NCI-H510A (cell line): ENCODE measurements at regions not wholly inside any gene's neighbourhood (a gene's known extent, or its start where the extent isn't known, plus 50 kb on each side); places are given as distances from the start of the nearest gene placed in this dataset.
"Not testable (repeated sequence)": the region's sequence is repeated elsewhere in the genome, so short reads cannot be mapped to it uniquely, and the experiment has no call there.

Experiments
- DNase-seq: peaks from one replicate; lab custom pipeline; 2025; lab: John Stamatoyannopoulos, UW

DNA sequence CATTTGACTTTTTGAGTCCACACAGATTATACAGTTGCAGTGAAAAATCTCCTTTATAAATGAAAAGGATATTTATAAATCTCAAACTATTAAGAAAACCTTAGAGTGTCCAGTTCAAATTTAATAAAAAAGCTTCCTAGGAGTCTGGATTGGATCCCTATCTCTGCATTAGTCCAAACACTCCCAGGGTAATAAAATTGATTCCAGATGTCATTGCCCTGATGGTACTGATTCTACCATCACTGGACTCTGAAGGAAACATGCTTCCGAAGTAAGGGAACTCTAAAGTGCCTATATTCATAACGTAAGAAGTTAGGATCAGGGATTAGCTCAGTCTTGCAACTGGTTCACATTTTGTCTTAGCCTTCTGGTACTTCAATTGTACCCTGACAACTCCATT, 1325.1 kb upstream of the MAP3K7 start:
- DNase-seq = no peak

DNA sequence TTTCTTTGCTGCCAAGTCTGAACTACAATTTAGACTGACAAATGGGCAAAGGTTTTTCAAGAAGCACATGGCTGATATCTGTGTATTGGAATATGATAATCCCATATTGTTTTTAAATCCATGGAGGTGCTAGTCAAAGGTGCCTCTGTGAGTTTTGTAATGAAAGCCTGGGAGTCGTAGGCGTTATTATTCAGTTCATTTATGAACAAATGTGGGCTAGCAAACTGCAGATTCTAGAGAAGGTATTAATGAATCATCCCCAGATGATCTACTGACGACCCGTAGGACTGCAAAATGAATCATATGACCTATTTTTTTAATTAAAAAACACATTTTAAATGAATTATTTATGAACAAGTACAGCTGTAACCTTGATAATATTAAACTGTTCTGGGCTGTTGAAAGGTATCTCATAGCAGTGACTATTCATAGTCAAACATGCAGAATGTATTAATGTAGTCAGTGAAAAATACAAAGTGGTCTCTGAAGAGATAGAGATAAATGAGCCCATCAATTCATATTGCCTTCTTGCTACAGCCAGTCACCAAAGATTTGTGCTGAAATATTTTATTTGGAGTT, 1317.8 kb upstream of the MAP3K7 start:
- DNase-seq = no peak

DNA sequence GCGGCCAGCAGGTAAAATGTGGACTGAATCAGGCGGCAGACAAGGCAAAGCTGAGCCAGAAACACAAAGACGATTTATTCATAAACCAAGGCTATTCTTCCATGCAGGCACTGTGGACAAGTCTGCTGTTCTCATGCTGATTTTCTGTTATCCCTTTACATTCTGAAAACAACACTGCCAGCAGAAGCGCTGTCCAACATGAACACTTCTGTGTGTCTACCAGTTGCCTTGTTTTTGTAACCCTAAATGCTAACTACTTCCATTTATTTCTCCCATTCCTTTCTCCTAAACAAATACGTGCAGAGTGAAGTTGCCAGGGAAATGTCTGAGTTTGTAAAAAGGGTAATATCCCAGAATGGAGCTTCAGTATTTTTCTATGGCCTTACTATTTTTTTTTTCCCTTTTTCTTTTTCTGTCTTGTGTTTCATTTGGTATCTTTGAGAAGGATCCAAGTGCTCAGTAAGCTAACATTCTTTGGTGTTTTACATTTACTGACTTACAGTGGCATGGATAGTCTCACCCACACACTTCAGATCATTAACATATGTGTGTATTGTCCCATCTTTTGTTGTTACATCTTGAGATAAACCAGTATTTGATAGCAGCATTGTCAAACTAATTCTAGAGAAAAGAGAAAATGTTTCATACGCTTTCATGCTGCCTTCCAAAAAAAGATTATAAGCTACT, 1308.9 kb upstream of the MAP3K7 start:
- no peak for DNase-seq

DNA sequence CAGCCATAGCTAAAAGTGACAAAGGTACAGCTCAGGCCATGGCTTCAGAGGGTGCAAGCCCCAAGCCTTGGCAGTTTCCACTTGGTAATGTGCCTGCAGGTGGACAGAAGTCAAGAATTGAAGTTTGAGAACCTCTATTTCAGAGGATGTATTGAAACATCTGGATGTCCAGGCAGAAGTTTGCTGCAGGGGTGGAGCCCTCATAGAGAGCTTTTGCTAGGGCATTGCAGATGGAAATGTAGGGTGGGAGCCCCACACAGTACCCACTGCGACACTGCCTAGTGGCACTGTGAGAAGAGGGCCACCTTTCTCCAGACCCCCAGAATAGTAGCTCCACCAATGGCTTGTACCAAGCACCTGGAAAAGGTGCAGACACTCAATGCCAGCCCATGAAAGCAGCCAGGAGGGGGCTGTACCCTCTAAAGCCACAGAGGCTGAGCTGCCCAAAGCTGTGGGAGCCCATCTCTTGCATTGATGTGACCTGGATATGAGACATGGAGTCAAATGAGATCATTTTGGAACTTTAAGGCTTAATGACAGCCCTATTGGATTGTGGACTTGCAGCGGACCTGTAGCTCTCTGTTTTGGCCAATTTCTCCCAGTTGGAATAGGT, 1299.4 kb upstream of the MAP3K7 start:
- no peak for DNase-seq

DNA sequence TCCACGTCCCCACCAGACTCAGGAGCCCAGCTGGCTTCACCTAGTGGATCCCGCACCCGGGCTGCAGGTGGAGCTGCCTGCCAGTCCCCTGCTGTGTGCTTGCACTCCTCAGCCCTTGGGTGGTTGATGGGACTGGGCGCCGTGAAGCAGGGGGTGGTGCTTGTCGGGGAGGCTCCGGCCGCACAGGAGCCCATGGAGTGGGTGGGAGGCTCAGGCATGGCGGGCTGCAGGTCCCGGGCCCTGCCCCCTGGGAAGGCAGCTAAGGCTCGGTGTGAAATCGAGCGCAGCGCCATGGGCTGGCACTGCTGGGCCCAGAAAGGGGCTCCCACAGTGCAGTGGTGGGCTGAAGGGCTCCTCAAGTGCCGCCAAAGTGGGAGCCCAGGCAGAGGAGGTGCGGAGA, 1294.9 kb upstream of the MAP3K7 start:
- DNase-seq = not testable (repeated sequence)

DNA sequence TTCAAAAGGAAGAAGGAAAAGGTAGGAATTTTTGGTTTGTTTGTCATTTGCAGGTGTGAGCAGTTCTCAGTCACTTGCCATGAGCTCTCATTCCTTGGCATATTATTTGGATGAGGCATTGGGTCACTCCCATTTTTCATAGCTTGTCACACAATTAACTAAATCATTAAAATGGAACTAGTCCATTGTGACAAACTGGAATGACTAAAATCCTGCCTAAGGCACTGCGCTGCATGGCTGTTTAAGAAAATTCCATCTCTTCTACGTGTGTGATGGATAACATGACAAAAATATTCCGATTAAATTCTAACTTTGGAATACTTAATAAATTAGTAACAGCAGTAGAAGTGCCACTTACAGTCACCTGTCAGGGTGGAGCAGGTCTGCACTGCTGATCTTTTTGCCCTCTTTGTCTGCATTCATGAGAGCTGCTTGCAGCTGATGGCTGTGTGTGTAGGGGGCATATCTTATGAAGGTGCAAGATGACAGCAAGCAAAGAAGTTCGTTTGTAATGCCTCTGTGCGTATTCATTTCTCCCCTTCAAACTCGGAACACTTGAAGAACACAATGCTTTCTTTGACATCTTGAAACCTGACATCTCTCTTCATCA, 1292.6 kb upstream of the MAP3K7 start:
- no peak for DNase-seq

DNA sequence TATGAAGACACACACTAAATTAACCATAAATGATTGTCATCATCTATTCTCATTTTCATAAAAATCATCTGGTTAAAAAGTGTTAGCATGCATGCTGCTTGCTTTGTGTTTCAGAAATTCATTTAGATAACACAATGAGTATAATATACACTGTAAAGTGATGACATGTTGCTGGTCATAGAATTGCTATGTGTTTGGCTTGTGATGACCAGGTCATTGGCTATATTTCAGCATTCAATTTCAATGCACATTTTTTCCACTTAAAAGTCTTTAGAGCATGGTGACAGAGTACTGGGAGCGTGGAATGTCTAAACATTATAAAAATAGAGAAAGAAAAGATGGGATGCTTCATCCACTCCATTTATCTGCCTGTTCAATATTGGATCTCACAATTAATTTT, 1291.1 kb upstream of the MAP3K7 start:
- no peak for DNase-seq

DNA sequence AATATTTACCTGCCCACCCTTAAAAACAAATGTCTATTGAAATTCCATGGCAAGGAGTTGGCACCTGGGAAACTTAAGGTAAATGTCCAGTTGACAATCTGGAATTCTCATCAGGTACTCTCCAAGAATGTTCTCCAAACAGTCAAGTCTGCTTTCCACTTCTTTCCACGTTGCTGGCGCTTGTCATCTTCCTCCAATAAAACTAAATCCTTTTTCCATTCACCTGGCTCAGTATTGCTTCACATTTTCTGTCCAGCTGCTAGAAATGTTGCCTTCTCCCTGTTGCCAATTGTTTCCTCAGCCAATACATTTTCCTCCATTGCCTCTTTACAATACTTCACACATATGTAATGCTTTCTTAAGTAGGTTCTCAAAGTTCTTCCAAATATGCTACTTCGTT, 1288.1 kb upstream of the MAP3K7 start:
- no peak for DNase-seq

DNA sequence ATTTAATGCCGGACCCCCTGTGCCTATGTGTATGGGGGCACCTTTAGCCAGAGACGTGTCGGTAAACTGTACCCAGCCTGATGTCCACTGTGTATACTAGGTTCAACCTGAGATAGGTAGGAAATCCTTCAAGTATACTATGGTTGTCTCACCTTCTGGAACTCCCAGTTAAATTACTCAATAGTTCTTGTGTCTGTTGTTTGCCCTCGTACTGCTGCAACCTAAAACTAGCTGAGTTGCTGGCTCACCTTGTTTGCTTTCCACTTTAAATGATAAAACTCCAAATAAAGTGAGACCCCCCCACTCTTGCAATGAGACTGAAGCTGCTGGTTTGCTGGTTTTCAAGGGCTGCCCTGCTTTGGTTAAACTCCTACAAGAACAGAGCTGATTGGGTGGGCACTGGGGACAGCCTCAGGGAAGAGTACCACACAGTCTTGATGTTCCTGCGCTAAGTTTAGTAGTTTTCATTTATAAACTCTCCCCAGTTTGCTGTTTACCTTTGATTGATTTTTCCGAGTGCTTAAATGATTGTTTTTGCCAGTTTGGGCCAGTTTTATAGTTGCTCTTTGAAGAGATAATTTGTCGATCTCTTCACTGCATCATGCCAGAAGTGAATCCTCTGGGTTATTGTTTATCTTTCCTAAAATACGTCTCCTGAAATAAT, 1281.8 kb upstream of the MAP3K7 start:
- no peak for DNase-seq

DNA sequence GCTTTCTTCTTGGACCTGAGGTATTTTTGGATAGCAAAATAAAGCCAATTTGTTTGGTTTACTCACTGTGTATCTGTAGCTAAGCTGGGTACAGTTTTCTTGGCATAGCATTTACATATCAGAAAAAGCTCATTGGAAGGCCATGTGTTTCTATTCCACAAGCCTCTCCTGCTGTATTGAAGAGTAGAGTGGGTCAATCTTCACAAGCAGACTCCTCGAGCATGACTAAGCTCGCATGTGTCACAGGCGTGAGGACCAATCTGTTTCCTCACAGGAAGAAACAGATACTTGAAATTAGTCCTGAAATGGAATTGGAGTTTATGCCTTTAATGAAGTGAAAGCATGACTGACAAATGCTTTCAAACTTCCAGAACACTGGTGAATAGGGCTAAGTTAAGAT, 1279.0 kb upstream of the MAP3K7 start:
- no peak for DNase-seq

DNA sequence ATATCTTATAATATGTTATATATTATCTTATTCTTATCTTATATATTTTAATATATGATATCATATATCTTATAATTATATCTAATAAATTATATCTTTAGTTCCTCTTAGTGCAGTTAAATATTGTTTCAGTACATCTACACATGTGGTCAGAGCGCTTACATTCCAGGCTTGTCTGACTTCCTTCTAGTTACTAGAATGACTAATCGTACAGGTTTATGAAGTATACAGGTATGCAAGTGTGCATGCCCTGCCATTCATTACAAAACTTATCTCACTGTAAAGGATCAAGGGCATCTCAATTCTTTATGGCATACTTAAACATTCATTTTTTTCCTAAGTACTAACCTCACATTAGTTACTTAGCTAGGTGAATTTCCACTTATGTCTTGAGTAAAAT, 1278.0 kb upstream of the MAP3K7 start:
- DNase-seq = no peak

DNA sequence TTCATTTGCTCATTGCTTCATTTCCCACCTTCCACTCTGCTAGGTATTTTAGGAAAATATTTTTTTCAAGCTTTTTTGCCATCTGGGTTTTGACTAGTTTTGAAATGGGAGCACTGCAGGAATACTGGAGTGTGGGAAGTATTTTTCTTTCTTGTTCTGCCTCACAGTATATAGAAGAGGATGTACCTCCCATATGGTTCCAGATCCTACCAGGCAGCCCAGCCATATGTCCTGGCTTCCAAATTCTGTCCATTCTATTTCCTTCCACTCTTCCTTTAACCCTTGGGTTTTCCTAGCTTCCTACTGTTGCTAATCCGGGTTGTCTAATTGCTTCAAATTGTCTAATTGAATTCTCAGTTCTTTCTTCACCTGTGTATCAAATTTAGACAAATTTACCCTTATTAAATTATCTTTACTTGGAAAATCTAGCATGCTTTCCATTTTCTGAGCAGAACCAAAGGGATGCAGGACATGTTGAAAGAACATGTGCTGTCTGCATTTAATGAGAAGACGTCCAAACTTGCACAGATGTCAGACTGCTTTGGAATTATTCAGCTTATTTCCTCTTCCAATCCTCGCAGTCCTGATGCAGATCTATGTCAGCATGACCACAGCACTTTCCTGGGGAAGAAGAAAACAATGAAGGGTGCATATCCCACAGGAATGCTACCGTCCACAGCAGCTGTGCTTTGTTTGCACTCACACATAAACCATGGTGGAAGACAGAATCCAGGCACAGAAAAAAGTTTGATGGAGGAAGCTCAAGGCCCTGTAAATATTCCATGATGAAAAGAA, 1273.9 kb upstream of the MAP3K7 start:
- no peak for DNase-seq

DNA sequence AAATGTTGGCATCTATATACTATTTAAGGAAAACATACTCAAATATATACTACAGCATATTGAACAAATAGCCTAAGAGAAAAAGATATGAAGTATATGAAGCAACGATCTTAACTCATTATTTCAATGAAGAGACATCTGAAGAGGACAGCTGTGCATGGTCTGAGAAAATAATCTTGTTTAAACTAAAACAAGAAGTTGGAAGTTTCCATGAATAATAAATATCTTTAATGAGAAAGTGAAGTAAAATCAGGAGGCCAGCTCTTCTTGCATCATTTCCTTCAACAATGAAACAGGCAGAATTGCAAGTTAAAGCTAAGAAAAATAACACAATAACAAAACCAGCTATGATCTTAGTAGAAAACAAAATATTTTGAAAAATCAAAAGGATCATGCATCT, 1265.4 kb upstream of the MAP3K7 start:
- DNase-seq = no peak

DNA sequence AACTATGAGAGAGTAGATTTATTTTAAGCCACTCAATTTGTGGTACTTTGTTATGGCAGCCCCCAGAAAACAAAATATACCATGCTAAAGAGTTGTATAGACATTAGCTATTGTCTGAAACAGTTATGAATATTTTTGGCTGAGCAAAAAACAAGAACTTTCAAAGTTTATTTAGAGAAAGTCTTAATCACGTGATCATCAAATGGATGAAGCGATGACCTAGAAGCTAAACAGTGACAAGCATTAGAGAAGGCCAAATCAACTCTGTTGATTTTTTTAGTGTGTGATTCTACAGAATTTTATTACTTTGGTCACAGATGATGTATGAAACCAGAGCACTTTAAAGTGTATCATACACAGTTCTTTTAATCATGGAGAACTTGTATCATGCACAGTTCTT, 1247.9 kb upstream of the MAP3K7 start:
- DNase-seq = no peak

DNA sequence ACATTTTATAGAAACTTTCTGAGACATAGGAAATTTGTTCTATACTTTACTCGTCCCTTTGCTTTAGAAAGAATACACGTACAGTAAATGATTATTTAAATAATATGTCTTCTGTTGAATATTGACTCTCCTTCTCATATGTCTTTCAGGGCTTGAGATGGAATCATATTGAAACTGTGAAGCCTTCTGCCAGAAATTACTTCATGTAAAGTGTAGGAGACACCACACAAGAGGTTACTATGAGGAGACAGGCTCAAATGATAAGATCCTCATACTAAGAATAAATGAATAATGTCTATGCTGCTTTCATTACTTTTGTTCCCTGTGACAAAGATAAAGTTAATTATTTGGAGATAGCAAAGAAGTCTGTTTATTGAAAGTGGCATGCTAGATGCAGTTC, 1240.3 kb upstream of the MAP3K7 start:
- DNase-seq = no peak

DNA sequence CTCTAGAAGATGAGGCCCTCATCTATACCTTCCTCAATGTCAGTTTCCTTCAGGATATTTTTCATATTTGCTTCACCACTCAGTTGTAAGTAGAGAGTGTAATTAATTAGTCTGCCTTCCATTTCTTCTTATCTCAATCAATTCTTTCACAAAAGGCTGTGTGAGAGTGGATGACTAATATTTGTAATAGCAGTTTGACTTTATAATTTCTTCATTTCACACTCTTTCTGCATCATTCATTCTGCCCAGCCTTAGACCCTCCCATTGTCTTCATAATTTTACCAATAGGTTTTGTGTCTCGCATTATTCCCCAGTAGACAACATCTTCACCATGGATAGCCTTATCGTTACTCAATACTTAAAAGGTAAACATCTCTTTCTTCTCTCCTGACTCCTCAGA, 1239.3 kb upstream of the MAP3K7 start:
- DNase-seq = no peak

DNA sequence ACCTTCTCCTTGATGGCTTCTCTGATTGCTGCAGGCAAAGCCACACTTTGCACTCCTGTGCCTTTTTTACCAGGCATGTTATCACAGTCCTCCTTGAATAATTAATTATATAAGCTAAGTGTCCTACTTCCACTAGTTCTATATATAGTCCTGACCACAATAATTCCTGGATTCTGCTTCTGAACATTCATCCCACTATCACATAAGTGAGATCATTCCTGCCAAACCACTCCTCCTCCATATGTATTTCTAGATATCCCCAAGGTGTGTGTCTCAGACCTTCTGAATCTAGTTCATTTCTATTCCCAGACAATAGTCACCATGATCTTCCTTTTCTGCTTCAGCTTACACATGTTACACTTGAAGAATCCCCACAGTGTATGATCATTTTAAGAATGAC, 1237.5 kb upstream of the MAP3K7 start:
- DNase-seq = no peak

DNA sequence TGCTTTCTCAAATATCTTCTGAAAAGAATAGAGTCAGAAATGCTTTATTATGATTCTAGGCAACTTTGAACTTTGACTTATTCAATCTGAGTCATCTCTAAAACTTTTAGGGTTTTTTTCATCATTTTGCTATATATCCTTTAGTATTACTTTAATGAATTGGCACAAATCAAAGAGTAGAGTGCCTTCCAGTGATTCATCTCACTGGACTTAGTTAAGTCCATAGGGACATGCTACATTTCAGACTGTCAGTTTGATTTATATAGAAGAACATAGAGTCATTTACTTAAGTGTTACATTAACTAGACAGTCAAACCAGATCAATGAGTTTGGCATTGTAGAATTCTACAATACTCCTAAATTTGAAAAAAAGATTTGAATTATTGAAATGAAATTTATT, 1235.7 kb upstream of the MAP3K7 start:
- no peak for DNase-seq

DNA sequence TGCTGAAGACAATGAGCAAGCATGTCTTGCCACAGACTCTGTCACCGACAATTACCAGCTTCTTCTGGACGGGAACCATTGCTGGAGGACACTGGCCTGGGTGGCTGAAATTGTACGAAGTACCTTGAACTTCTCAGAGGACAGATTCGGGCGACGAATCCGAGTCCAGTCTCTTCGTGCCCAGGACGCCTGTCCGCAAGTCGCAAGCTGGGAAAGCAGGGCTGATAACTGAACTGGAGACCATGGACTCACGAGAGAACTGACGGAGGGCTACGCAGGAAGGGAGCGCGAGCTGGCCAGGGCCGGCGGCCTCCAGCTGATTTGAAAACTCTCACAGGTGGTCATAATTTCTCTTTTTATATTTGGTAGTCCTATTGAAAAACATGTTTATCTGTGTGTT, 1229.5 kb upstream of the MAP3K7 start:
- no peak for DNase-seq

DNA sequence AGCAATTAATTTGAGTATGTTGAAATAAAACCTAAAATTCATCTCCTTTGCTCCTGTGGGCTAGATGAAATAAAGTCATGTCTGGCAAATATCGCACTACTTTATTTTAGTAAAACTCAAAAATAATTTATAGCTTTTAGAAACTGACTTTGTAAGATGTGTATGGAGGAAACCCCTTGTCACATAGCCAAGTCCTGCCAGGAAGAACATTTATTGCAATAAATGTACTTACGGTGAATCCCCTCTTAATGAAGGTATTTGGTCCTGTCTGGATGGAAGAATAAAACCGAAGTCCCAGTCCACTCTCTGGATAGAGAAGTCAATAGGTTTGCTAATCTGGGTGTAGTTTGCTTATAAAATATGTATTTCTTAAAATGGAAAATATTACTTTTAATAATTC, 1226.8 kb upstream of the MAP3K7 start:
- no peak for DNase-seq

DNA sequence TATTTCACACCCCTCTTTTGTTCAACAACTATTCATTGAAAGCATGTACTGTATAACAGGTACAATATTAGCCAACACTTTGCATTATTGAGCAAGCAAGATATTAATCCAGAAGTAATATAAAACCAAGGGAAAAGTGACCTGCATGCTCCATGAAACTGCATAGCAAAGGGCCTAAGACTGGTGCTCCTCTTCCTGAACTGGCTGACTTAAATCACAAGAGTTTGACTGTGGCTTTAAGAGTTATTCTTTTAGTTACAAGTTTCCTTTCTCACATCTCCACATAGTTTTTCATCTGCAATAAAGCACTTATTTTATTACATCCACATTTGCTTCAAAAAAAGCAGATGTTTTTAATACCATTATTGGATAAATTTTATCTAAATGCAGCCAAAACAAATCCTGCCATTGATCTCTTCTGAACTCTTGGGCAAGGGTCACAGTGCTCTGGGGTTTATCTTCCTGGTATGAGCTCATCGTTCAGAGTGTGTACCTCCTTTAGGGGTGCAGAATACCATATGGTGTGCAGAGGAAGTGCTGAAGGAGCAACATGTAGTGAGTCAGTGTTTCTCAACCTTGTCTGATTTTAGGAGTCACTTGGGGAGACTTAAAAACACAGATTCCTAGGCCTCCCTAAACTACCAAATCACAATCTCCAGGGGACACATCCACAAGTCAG, 1225.9 kb upstream of the MAP3K7 start:
- DNase-seq = no peak

DNA sequence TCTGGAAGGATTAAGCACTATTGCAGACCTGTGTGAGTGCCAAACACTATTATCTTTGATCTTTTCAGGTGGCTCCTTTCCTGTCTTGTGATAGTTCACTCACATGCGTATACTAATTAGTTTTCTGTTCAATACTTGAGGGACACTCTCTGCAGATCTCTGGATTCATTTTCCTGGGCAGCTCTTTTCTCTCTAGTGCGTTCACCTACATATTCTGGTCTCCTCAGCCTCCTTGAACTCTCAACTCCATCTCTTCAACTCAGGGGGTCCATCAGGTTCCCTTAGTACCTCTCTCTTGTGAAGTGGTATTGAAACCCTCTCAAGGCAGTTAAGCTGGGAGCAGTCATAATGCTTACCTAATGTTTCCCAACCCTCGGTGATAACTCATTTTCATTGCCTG, 1218.1 kb upstream of the MAP3K7 start:
- no peak for DNase-seq
